SK-N-SH (cell line): ENCODE measurements at regions not wholly inside any gene's neighbourhood (a gene's known extent, or its start where the extent isn't known, plus 50 kb on each side); places are given as distances from the start of the nearest gene placed in this dataset.
A peak's percentile ranks its signal among the peaks of the same experiment; 100 is the strongest.
"Not testable (repeated sequence)": the region's sequence is repeated elsewhere in the genome, so short reads cannot be mapped to it uniquely, and the experiment has no call there.

Experiments used
- CTCF ChIA-PET: fragments of 300-600, 350-600 bp; formaldehyde crosslinking; extraction: SDS; loops from one replicate; lab custom pipeline; 2021; lab: Yijun Ruan, JAX
- POLR2A ChIA-PET: fragments of 350-600 bp; sonication (Branson Sonifier 250); formaldehyde crosslinking; extraction: SDS; loops from one replicate; lab custom pipeline; 2020; ENCODE audit warnings: antibody characterized with exemption, inconsistent platforms; lab: Yijun Ruan, JAX
- DNase-seq: peaks from one replicate; pipeline ENCODE4 v3.0.0; 2012
- H2AFZ ChIP-seq: fragments of 200-600 bp; sonication (generic); 2 replicates; pipeline ENCODE4 v1.8.1; 2016; ENCODE audit warnings: antibody characterized with exemption, mild to moderate bottlenecking, low read depth
- H3F3A ChIP-seq: fragments of 200-600 bp; sonication (generic); replicated peaks from 2 replicates; pipeline ENCODE3; 2016; ENCODE audit warnings: antibody characterized with exemption, mild to moderate bottlenecking; ENCODE audit not compliant: insufficient read depth
- H3K27ac ChIP-seq, 2 experiments: fragments of 200-500 bp in 1 of 2; fragments of 200-600 bp in 1 of 2; sonication (Bioruptor generic) in 1 of 2; sonication (generic), shearing (Covaris generic) in 1 of 2; 2 replicates each; pipeline versions ENCODE4 v1.5.1 to v1.6.1; 2014 to 2016; ENCODE audit warnings: low read depth in 2 of 2, inconsistent platforms in 1 of 2, low read length in 1 of 2, mild to moderate bottlenecking in 1 of 2, mixed read lengths in 1 of 2
- H3K27me3 ChIP-seq: fragments of 200-600 bp; sonication (generic), shearing (Covaris generic); 2 replicates; pipeline ENCODE4 v1.6.1; 2016; ENCODE audit warnings: mixed run types; ENCODE audit not compliant: insufficient read depth
- H3K36me3 ChIP-seq, 2 experiments: fragments of 200-500 bp in 1 of 2; fragments of 200-600 bp in 1 of 2; sonication (Bioruptor generic) in 1 of 2; sonication (generic) in 1 of 2; replicated peaks in 1 of 2; 2 replicates each; pipeline versions ENCODE3 to v1.5.1; 2014 to 2016; ENCODE audit warnings: low read length in 1 of 2, mild to moderate bottlenecking in 1 of 2; ENCODE audit not compliant: insufficient read depth in 2 of 2, control insufficient read depth in 1 of 2
- H3K4me1 ChIP-seq, 2 experiments: fragments of 200-500 bp in 1 of 2; fragments of 200-600 bp in 1 of 2; sonication (Bioruptor generic) in 1 of 2; sonication (generic), shearing (Covaris generic) in 1 of 2; 2 replicates each; pipeline versions ENCODE4 v1.5.1 to v1.6.1; 2014 to 2016; ENCODE audit warnings: low read depth in 1 of 2, low read length in 1 of 2, mixed run types in 1 of 2; ENCODE audit not compliant: insufficient read depth in 2 of 2, control insufficient read depth in 1 of 2
- H3K4me2 ChIP-seq: fragments of 200-600 bp; sonication (generic), shearing (Covaris generic); 2 replicates; pipeline ENCODE4 v1.6.1; 2017; ENCODE audit warnings: mixed run types
- H3K4me3 ChIP-seq, 2 experiments: fragments of 200-500 bp in 1 of 2; fragments of 200-600 bp in 1 of 2; sonication (Bioruptor generic) in 1 of 2; sonication (generic), shearing (Covaris generic) in 1 of 2; 2 replicates each; pipeline versions ENCODE4 v1.5.1 to v1.8.1; 2014 to 2016; ENCODE audit warnings: low read depth in 2 of 2, inconsistent platforms in 1 of 2, low read length in 1 of 2, mild to moderate bottlenecking in 1 of 2, mixed read lengths in 1 of 2, moderate library complexity in 1 of 2
- H3K79me2 ChIP-seq: fragments of 200-600 bp; sonication (generic); 2 replicates; pipeline ENCODE4 v1.8.1; 2017; ENCODE audit warnings: mild to moderate bottlenecking; ENCODE audit not compliant: insufficient read depth
- H3K9ac ChIP-seq: fragments of 200-600 bp; sonication (generic); 2 replicates; pipeline ENCODE4 v1.6.1; 2017; ENCODE audit warnings: mixed run types
- H3K9me2 ChIP-seq: fragments of 200-600 bp; sonication (generic); 2 replicates; pipeline ENCODE4 v1.6.1; 2017; ENCODE audit warnings: mixed run types
- H3K9me3 ChIP-seq: fragments of 200-600 bp; sonication (generic); 2 replicates; pipeline ENCODE4 v1.6.1; 2017; ENCODE audit warnings: mixed run types, mild to moderate bottlenecking, moderate library complexity
- H4K20me1 ChIP-seq: fragments of 200-600 bp; sonication (generic); 2 replicates; pipeline ENCODE4 v1.6.1; 2017; ENCODE audit warnings: mild to moderate bottlenecking, mixed run types; ENCODE audit not compliant: insufficient read depth
- CHD2 ChIP-seq: fragments of 150-350 bp; IDR thresholded peaks from 2 replicates; pipeline ENCODE4 v1.6.1; 2018; ENCODE audit warnings: low read length; ENCODE audit not compliant: partially characterized antibody
- CTCF ChIP-seq: fragments of 200-600 bp; sonication (generic); IDR thresholded peaks from 2 replicates; pipeline ENCODE4 v1.6.1; 2017; ENCODE audit warnings: antibody characterized with exemption, mild to moderate bottlenecking, moderate library complexity
- FOSL2 ChIP-seq: IDR thresholded peaks from 2 replicates; pipeline ENCODE4 v1.4.0; 2012; ENCODE audit warnings: low read depth, mild to moderate bottlenecking, moderate library complexity, borderline replicate concordance
- FOXJ3 ChIP-seq: sonication (generic); formaldehyde crosslinking; IDR thresholded peaks from 2 replicates; pipeline ENCODE4 v1.5.1; 2020; ENCODE audit warnings: mild to moderate bottlenecking, missing genetic modification reagents
- FOXM1 ChIP-seq: IDR thresholded peaks from 2 replicates; pipeline ENCODE4 v1.4.0; 2012; ENCODE audit warnings: low read depth, mild to moderate bottlenecking
- GABPA ChIP-seq: IDR thresholded peaks from 2 replicates; pipeline ENCODE4 v1.4.0; 2012; ENCODE audit warnings: low read depth, mild to moderate bottlenecking
- JUND ChIP-seq: IDR thresholded peaks from 2 replicates; pipeline ENCODE4 v1.4.0; 2012
- NRF1 ChIP-seq: IDR thresholded peaks from 2 replicates; pipeline ENCODE4 v1.6.1; 2012; ENCODE audit warnings: low read depth, mild to moderate bottlenecking, low read length
- RAD21 ChIP-seq: IDR thresholded peaks from 2 replicates; pipeline ENCODE4 v1.6.1; 2012; ENCODE audit warnings: mild to moderate bottlenecking, low read length
- RCOR1 ChIP-seq: fragments of 150-350 bp; IDR thresholded peaks from 2 replicates; pipeline ENCODE4 v1.6.1; 2017; ENCODE audit warnings: antibody characterized with exemption, low read length
- RXRA ChIP-seq: IDR thresholded peaks from 2 replicates; pipeline ENCODE4 v1.4.0; 2012; ENCODE audit warnings: low read depth, mild to moderate bottlenecking, borderline replicate concordance
- SMC3 ChIP-seq: IDR thresholded peaks from 2 replicates; pipeline ENCODE4 v1.6.1; 2012; ENCODE audit warnings: low read depth, low read length, improper control_type of control experiment
- TCF12 ChIP-seq: IDR thresholded peaks from 2 replicates; pipeline ENCODE4 v1.4.0; 2012
- TEAD4 ChIP-seq: IDR thresholded peaks from 2 replicates; pipeline ENCODE4 v1.4.0; 2012; ENCODE audit warnings: mild to moderate bottlenecking, borderline replicate concordance; ENCODE audit not compliant: insufficient read depth
- USF2 ChIP-seq: fragments of 150-350 bp; IDR thresholded peaks from 2 replicates; pipeline ENCODE4 v1.6.1; 2017; ENCODE audit warnings: antibody characterized with exemption, low read length, low read depth, borderline replicate concordance
- WGBS: methylation state at CpG from one replicate; pipeline ENCODE4 v1.1.6; 2017; ENCODE audit warnings: low lambda C conversion rate; 5-methylcytosine and 5-hydroxymethylcytosine counted together

- TF ChIP-seq USF2, result no peak
- TF ChIP-seq NRF1, result no peak
- no peak for TF ChIP-seq TCF12
- TF ChIP-seq RCOR1, result no peak
Measured at GRCh38 chr4:84147831-84148230, 351.3 kb downstream of the NKX6-1 start (continued).

- H3K27ac ChIP-seq, result no peak overlapping the region
- DNase-seq, result no peak
- H3K9ac ChIP-seq, result no peak overlapping the region
- no peaks in the 10 kb centered on the region for H3K4me1 ChIP-seq
- CTCF ChIA-PET, result no interaction called here
- WGBS, result 11% methylated on average over 3 of the region's 3 CpGs
- H3K79me2 ChIP-seq, result no peaks in the 10 kb centered on the region
- no peaks in the 10 kb centered on the region for H3K9me2 ChIP-seq
- H4K20me1 ChIP-seq, result no peaks in the 10 kb centered on the region
- no peak for TF ChIP-seq RXRA
- TF ChIP-seq, all 33 proteins: peak for 0
- POLR2A ChIA-PET, result no interaction called here
- Histone ChIP-seq H3K4me2 (no peak overlapping the region), H3K27me3 (no peaks in the 10 kb centered on the region; the same call in 1 of the 2 replicates), H2AFZ (no peak overlapping the region), H3K36me3 (no peaks in the 10 kb centered on the region), H3F3A (no peaks in the 10 kb centered on the region), H3K9me3 (no peaks in the 10 kb centered on the region), H3K4me3 (peak overlapping the region in 1 of 2 experiments; percentile 32; a peak in 1 of 4 replicates)
Measured at GRCh38 chr4:84146300-84146959, 352.7 kb downstream of the NKX6-1 start.

- POLR2A ChIA-PET, result no interaction called here
Measured at GRCh38 chr4:84145176-84145575, 353.9 kb downstream of the NKX6-1 start.

GRCh38 chr4:84126911-84127310 is 372.2 kb downstream of the NKX6-1 start:
- CTCF ChIA-PET, H3K4me1 ChIP-seq, H3K36me3 ChIP-seq, H3K9ac ChIP-seq, POLR2A ChIA-PET, H2AFZ ChIP-seq, H3K27ac ChIP-seq, H3K9me3 ChIP-seq, DNase-seq, H3K9me2 ChIP-seq, H3F3A ChIP-seq, H3K4me2 ChIP-seq, H3K79me2 ChIP-seq, H4K20me1 ChIP-seq, H3K27me3 ChIP-seq, H3K4me3 ChIP-seq: not testable (repeated sequence)
- WGBS, result 40% methylated on average over 3 of the region's 20 CpGs

More at GRCh38 chr4:84145176-84145575, 353.9 kb downstream of the NKX6-1 start:
- H3K9me3 ChIP-seq, result no peaks in the 10 kb centered on the region
- H3K27me3 ChIP-seq, result no peaks in the 10 kb centered on the region; the same call in 1 of the 2 replicates
- H3K4me1 ChIP-seq, result no peaks in the 10 kb centered on the region
- whole genome bisulfite sequencing, result 12% methylated on average over 3 of the region's 3 CpGs
- TF ChIP-seq CHD2 (no peak), CTCF (no peak), JUND (no peak), SMC3 (no peak), RXRA (no peak), FOSL2 (no peak), TEAD4 (no peak), GABPA (no peak), FOXJ3 (no peak), RAD21 (no peak), FOXM1 (no peak)
- CTCF ChIA-PET, result no interaction called here
- H3K4me3 ChIP-seq, result no peak overlapping the region
- no peaks in the 10 kb centered on the region for H3K36me3 ChIP-seq
- H3K4me2 ChIP-seq, result no peak overlapping the region
- no peak overlapping the region for H3K9ac ChIP-seq
- no peak overlapping the region for H3K27ac ChIP-seq
- no peaks in the 10 kb centered on the region for H3K9me2 ChIP-seq
- no peaks in the 10 kb centered on the region for H3F3A ChIP-seq
- H2AFZ ChIP-seq, result no peak overlapping the region
- H3K79me2 ChIP-seq, result no peaks in the 10 kb centered on the region
- DNase-seq, result no peak
- no peaks in the 10 kb centered on the region for H4K20me1 ChIP-seq
